SH-SY5Y (cell line): ENCODE measurements at regions not wholly inside any gene's neighbourhood (a gene's known extent, or its start where the extent isn't known, plus 50 kb on each side); places are given as distances from the start of the nearest gene placed in this dataset.

Experiments used
- GATA2 ChIP-seq: IDR thresholded peaks from 2 replicates; pipeline ENCODE4 v1.6.1; 2011; ENCODE audit warnings: mild to moderate bottlenecking, low read depth, low read length
- GATA3 ChIP-seq: IDR thresholded peaks from 2 replicates; pipeline ENCODE4 v1.6.1; 2011; ENCODE audit warnings: low read depth, mild to moderate bottlenecking, low read length, moderate library complexity

- TF ChIP-seq GATA2 (no peak), GATA3 (no peak)
These were observed 675.1 kb upstream of the SYT4 start for GRCh38 chr18:43952398-43952797.
